Right lobe of liver (tissue), 4 donors: ENCODE measurements at regions not wholly inside any gene's neighbourhood (a gene's known extent, or its start where the extent isn't known, plus 50 kb on each side); places are given as distances from the start of the nearest gene placed in this dataset.

ENCODE experiments used
- CTCF ChIP-seq, 4 donors: fragments of 200-600 bp in 3 of 4; fragments of 450-650 bp in 1 of 4; IDR thresholded peaks; one replicate each; pipeline versions ENCODE4 v1.5.1 to v1.8.0; 2016 to 2022; ENCODE audit warnings: antibody characterized with exemption in 4 of 4, mild to moderate bottlenecking in 2 of 4
- POLR2A ChIP-seq: fragments of 450-650 bp; IDR thresholded peaks from one replicate; pipeline ENCODE4 v1.6.1; 2017; ENCODE audit warnings: antibody characterized with exemption, mild to moderate bottlenecking
- donor health status: DM: no; HTN: no; CAD: no.
- donor health status: DM: no; HTN: no; CAD: no.
- donor health status: DM: no; HTN: yes; CAD: no.

DNA sequence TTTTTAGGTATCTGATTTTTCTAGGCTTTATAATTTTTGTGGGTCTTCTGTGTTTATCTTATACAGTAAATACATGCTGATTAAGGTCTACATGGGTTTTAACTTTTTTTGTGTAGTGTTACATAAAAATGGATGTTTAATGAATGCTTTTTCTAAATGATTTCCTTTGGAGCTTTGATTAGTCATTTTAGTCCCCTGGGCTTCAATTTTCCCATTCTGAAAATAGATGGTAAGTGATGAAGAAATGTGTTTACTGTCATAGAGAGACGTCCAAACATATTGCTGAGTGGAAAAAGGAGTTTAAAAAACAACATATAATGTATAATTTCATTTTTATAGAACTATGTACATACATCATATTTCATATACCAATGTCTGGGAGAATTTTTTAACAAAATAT lies 140.9 kb upstream of the HMCN1 start:
- TF ChIP-seq CTCF (IDR thresholded peaks at IDR 0.05) (no peak), POLR2A (no peak)
